Loucy (cell line): ENCODE measurements at regions not wholly inside any gene's neighbourhood (a gene's known extent, or its start where the extent isn't known, plus 50 kb on each side); places are given as distances from the start of the nearest gene placed in this dataset.

Source experiments
- H2AFZ ChIP-seq: fragments of 200-600 bp; sonication (generic); 2 replicates; pipeline ENCODE4 v1.6.0; 2016; ENCODE audit warnings: antibody characterized with exemption, mild to moderate bottlenecking, low read length, moderate library complexity
- H3F3A ChIP-seq: fragments of 200-600 bp; 2 replicates; pipeline ENCODE4 v1.6.0; 2016; ENCODE audit warnings: antibody characterized with exemption, low read depth, mild to moderate bottlenecking
- H3K27me3 ChIP-seq: fragments of 200-600 bp; sonication (generic); 2 replicates; pipeline ENCODE4 v1.6.1; 2014; ENCODE audit warnings: low read length, mild to moderate bottlenecking; ENCODE audit not compliant: insufficient read depth, poor library complexity, severe bottlenecking
- H3K36me3 ChIP-seq: fragments of 200-600 bp; sonication (generic); 2 replicates; pipeline ENCODE4 v1.6.1; 2016; ENCODE audit warnings: low read length; ENCODE audit not compliant: insufficient read depth
- H3K4me1 ChIP-seq: fragments of 200-600 bp; sonication (generic); 2 replicates; pipeline ENCODE4 v1.5.1; 2014; ENCODE audit warnings: low read length, mild to moderate bottlenecking; ENCODE audit not compliant: insufficient read depth, poor library complexity, severe bottlenecking
- H3K4me2 ChIP-seq: fragments of 200-600 bp; sonication (generic); 2 replicates; pipeline ENCODE4 v1.6.0; 2014; ENCODE audit warnings: antibody characterized with exemption, low read length, low read depth, mild to moderate bottlenecking; ENCODE audit not compliant: poor library complexity, severe bottlenecking
- H3K4me3 ChIP-seq: fragments of 200-600 bp; sonication (generic); 2 replicates; pipeline ENCODE4 v1.5.1; 2014; ENCODE audit warnings: low read length, mild to moderate bottlenecking, mixed read lengths; ENCODE audit not compliant: poor library complexity, severe bottlenecking
- H3K79me2 ChIP-seq: fragments of 200-600 bp; sonication (generic); 2 replicates; pipeline ENCODE4 v1.6.1; 2014; ENCODE audit warnings: low read length; ENCODE audit not compliant: insufficient read depth
- H3K9ac ChIP-seq: fragments of 200-600 bp; sonication (generic); 2 replicates; pipeline ENCODE4 v1.6.0; 2014; ENCODE audit warnings: mild to moderate bottlenecking, low read depth, low read length, moderate library complexity; ENCODE audit not compliant: poor library complexity, severe bottlenecking
- H3K9me2 ChIP-seq: fragments of 200-600 bp; sonication (generic); replicated peaks from 2 replicates; pipeline ENCODE4 v1.6.1; 2016; ENCODE audit warnings: low read depth, low read length, mixed read lengths
- H3K9me3 ChIP-seq: fragments of 200-600 bp; sonication (generic); 2 replicates; pipeline ENCODE4 v1.6.1; 2014; ENCODE audit warnings: mild to moderate bottlenecking, antibody characterized with exemption, low read length, low read depth; ENCODE audit not compliant: insufficient read depth
- H4K20me1 ChIP-seq: fragments of 200-600 bp; sonication (generic); 2 replicates; pipeline ENCODE4 v1.6.0; 2014; ENCODE audit warnings: antibody characterized with exemption, low read length, mild to moderate bottlenecking; ENCODE audit not compliant: insufficient read depth, poor library complexity, severe bottlenecking
- EZH2phosphoT487 ChIP-seq: fragments of 200-600 bp; IDR thresholded peaks from 2 replicates; pipeline ENCODE4 v1.6.1; 2018; ENCODE audit warnings: antibody characterized with exemption, mild to moderate bottlenecking, moderate library complexity, borderline replicate concordance
- TF ChIP-seq, protein P1 (sequence below): fragments of 200-600 bp; sonication (generic); conservative IDR thresholded peaks from 2 replicates; pipeline ENCODE4 v1.5.1; 2014; ENCODE audit warnings: mild to moderate bottlenecking, antibody characterized with exemption, low read length

DNA sequence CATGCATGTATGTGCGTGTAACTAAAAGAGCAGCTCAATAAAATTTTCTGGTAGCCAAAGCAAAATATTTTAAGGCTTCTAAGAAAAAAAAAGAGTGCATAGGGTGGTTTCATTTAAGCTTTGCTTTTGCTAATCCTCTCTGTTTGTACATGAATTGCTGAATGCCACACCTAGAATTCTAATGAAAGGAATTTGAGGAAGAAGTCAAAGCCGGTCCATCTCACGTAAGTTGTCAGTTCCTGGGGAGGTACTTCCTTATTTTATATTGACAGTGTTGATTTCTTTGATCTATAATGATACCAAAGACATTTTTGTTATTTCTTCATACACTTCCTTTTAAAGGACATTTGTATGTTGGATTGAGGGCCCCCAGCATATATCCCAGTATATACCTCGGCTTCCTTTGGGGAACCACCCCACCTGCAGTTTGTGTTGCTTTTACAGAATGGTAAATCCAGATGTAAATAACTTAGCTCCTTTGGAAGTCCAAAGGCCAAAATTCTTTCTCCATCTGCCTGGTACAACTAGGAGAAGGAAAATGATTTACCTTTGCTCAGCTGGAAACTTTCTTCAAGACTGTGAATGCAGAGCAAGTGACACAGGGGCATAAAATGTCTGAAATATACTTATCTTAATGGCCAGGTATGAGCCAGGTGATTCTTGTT, 420.9 kb upstream of the ATP2B1 start:
- no peak overlapping the region for H3K4me3 ChIP-seq
- no peaks in the 10 kb centered on the region for H3K4me1 ChIP-seq
- H3K9ac ChIP-seq: no peak overlapping the region
- no peak overlapping the region for H2AFZ ChIP-seq
- no peaks in the 10 kb centered on the region for H3K36me3 ChIP-seq
- no peaks in the 10 kb centered on the region for H3F3A ChIP-seq
- H4K20me1 ChIP-seq: no peaks in the 10 kb centered on the region
- TF ChIP-seq, protein P1, sequence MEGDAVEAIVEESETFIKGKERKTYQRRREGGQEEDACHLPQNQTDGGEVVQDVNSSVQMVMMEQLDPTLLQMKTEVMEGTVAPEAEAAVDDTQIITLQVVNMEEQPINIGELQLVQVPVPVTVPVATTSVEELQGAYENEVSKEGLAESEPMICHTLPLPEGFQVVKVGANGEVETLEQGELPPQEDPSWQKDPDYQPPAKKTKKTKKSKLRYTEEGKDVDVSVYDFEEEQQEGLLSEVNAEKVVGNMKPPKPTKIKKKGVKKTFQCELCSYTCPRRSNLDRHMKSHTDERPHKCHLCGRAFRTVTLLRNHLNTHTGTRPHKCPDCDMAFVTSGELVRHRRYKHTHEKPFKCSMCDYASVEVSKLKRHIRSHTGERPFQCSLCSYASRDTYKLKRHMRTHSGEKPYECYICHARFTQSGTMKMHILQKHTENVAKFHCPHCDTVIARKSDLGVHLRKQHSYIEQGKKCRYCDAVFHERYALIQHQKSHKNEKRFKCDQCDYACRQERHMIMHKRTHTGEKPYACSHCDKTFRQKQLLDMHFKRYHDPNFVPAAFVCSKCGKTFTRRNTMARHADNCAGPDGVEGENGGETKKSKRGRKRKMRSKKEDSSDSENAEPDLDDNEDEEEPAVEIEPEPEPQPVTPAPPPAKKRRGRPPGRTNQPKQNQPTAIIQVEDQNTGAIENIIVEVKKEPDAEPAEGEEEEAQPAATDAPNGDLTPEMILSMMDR: no peak
- no peak for TF ChIP-seq EZH2phosphoT487
- H3K27me3 ChIP-seq: no peaks in the 10 kb centered on the region
- H3K4me2 ChIP-seq: no peak overlapping the region
- H3K9me2 ChIP-seq: no peaks in the 10 kb centered on the region
- H3K9me3 ChIP-seq: no peaks in the 10 kb centered on the region
- H3K79me2 ChIP-seq: no peaks in the 10 kb centered on the region

DNA sequence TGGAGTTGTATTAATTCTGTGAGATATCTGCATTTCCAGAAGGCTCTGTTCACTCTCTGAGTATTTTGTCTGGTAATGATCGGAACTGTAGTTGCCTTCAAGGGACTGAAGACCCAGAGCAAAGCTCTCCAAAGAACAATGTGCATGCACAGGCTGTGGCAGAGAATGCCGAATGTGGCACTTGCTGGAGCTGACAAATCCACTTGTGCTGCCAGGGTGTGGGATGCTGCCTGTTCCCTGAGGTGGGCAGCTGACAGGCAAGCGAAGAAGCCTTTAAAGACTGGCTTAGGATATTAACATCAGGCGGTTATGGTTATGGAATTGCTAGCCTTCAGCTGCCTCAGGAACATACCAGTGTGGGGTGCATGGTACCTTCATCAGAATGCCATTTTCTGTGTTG, 419.9 kb upstream of the ATP2B1 start:
- Histone ChIP-seq H3K9me3 (no peaks in the 10 kb centered on the region), H4K20me1 (no peaks in the 10 kb centered on the region), H3K9ac (no peak overlapping the region), H3K36me3 (no peaks in the 10 kb centered on the region), H3K4me1 (no peaks in the 10 kb centered on the region), H3K4me2 (no peak overlapping the region), H3K4me3 (no peak overlapping the region), H3K27me3 (no peaks in the 10 kb centered on the region), H3F3A (no peaks in the 10 kb centered on the region), H3K9me2 (no peaks in the 10 kb centered on the region), H3K79me2 (no peaks in the 10 kb centered on the region), H2AFZ (no peak overlapping the region)
- TF ChIP-seq EZH2phosphoT487: no peak
- TF ChIP-seq, protein P1: no peak

DNA sequence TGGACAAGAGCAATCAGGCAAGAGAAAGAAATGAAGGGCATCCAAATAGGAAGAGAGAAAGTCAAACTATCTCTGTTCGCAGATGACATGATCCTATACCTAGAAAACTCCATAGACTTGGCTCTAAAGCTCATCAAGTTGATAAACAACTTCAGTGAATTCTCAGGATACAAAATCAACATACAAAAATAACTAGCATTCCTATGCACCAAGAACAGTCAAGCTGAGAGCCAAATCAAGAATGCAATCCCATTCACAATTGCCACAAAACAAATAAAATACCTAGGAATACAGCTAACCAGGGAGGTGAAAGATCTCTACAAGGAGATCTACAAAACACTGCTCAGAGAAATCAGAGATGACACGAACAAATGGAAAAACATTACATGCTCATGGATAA, 417.5 kb upstream of the ATP2B1 start:
- H3K4me1 ChIP-seq: no peaks in the 10 kb centered on the region

More for the DNA sequence above, 417.5 kb upstream of the ATP2B1 start:
- Histone ChIP-seq H4K20me1 (no peaks in the 10 kb centered on the region), H3K4me2 (no peak overlapping the region), H3K27me3 (no peaks in the 10 kb centered on the region), H2AFZ (no peak overlapping the region), H3F3A (no peaks in the 10 kb centered on the region), H3K9ac (no peak overlapping the region), H3K9me3 (peaks cover 5% of the 10 kb centered on the region; the same call in 1 of the 2 replicates), H3K79me2 (no peaks in the 10 kb centered on the region), H3K9me2 (no peaks in the 10 kb centered on the region), H3K36me3 (no peaks in the 10 kb centered on the region), H3K4me3 (no peak overlapping the region)
- no peak for TF ChIP-seq EZH2phosphoT487
- TF ChIP-seq, protein P1: no peak
